IPS-18c (cell line): ENCODE measurements at regions not wholly inside any gene's neighbourhood (a gene's known extent, or its start where the extent isn't known, plus 50 kb on each side); places are given as distances from the start of the nearest gene placed in this dataset.
"Not testable (repeated sequence)": the region's sequence is repeated elsewhere in the genome, so short reads cannot be mapped to it uniquely, and the experiment has no call there.

ENCODE experiments used
- H3K4me3 ChIP-seq: 2 replicates; pipeline ENCODE4 v1.7.0; 2013; ENCODE audit warnings: low read depth, mild to moderate bottlenecking, low read length, moderate library complexity; ENCODE audit not compliant: insufficient read depth
- H3K9me3 ChIP-seq: one replicate; pipeline ENCODE4 v1.6.1; 2013; ENCODE audit warnings: mild to moderate bottlenecking, low read length, moderate library complexity; ENCODE audit not compliant: control insufficient read depth, insufficient read depth

DNA sequence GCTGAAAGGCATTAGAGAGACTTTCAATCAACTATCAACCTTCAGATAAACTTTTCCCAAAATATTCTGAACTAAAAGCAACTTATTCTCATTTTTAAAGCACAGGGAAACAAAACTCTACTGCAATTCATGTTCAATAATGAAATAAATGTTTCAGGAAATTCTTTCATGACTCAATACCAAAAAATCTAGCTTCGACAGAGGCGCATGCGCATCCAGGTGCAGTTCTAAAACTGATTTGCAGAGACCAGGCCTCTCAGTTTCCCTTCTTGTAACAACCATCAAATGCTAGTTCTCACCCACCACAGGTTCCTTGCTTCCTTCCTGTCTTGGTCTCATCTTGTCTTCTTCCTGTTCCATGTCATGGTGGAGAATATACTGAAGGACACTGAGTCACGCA lies 55.3 kb upstream of the NRBF2 start:
- no peaks in the 10 kb centered on the region for H3K9me3 ChIP-seq
- H3K4me3 ChIP-seq: no peak overlapping the region

DNA sequence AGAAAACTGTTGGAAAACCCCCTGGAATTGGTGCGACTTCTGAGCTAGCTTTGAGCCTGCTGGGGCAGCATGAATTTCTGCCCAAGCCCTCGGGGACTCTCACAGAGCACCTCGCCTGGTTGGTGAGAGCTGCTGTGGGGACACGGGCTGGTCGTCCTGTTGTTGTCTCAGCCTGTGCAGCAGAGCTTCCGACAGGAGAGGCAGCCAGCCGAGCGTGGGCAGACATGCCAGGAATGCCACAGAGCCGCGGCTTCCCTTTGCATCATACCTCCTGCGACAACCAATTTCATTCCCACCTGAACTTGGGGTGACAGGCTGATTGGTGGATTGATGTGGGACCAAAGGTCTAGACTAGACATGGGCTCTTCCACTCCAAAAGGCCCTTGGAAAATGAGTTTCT lies 60.2 kb upstream of the NRBF2 start:
- no peak overlapping the region for H3K4me3 ChIP-seq

DNA sequence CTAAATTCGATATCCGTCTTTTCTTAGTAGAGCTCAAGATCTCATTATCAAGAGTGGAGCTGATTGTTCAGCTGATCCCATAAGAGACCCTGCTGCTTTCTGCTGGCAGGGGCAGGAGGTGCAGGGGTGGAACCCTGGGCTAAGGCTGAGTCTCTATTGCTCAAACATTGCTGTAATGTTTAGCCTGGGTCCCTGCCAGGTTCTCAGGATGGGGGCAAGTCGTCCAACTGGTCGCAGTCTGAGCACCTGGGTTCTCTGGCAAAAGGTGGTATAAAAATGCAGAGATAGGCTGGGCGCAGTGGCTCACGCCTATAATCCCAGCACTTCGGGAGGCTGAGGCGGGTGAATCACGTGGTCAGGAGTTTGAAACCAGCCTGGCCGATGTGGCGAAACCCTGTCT lies 62.0 kb upstream of the NRBF2 start:
- no peak overlapping the region for H3K4me3 ChIP-seq
- no peaks in the 10 kb centered on the region for H3K9me3 ChIP-seq

More for the DNA sequence above, 60.2 kb upstream of the NRBF2 start:
- no peaks in the 10 kb centered on the region for H3K9me3 ChIP-seq

DNA sequence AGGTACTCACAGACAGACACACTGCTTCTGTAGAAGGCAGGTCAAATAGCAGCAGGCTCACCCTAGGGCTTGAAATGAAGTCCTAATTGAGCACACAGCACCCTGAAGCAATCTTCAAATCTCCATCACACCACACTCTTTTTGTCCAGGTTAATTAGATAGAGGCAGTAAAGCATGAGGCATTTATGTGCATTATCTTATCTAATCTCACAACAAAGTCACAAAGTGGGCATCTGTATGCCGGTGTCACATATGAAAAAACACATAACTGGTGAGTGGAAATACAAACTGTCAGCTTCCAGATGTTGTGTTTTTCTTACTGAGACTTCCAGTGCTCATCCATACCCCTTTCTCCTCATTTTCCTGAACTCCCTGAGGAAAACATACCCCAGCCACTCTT lies 63.8 kb upstream of the NRBF2 start:
- no peak overlapping the region for H3K4me3 ChIP-seq
- no peaks in the 10 kb centered on the region for H3K9me3 ChIP-seq

DNA sequence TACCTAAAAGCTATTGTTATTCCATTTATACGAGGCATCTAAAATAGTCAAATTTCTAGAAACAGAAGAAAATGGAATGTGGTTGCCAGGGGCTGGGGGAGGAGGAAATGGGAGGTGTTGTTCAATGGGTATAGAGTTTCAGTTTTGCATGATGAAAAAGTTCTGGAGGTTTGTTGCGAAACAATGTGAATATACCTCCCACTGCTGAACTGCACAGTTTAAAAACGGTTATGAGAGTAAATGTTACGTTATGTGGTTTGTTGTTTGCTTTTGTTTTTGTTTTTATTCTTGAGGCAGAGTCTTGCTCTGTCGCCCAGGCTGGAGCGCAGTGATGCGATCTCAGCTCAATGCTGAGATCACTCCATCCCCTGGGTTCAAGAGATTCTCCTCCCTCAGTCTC lies 64.9 kb upstream of the NRBF2 start:
- Histone ChIP-seq H3K4me3 (no peak overlapping the region), H3K9me3 (no peaks in the 10 kb centered on the region)

DNA sequence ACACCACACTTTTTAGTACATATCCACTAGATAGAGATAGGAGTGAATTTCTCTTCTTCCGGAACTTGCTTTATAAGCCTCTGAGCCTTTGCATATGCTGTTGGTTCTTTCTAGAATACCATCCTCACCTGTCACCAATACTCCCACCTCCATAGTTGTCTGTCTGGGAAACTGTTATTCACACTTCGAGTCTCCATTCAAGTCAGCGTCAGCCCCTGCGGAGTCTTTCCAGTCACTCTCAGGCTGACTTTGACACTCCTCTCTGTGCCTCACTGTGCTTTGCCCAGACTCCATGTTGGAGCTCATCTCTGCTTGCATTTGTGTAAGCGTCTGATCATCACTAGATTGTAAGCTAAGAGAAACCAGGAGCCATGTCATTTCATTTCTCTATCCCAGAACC lies 66.5 kb upstream of the NRBF2 start:
- no peaks in the 10 kb centered on the region for H3K9me3 ChIP-seq
- H3K4me3 ChIP-seq: no peak overlapping the region

DNA sequence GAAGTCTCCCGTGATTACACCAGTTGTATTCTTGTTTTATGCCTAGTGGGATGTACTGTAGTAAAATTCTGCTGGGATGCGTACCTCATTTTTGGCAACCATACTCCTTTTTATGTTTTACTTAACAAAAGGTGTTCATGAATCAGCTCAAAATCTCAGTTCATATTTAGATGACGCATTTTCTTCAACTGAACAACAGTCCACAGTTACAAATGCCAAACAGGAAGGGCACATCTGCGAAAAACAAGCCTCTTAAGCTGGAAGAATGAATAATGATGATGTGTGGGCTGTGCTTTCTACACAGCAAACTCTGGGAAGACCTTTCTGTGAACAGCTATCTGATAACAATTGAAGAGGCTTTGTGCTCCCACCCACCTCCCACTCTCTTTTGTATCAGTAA lies 68.4 kb upstream of the NRBF2 start:
- Histone ChIP-seq H3K4me3 (no peak overlapping the region), H3K9me3 (no peaks in the 10 kb centered on the region)

DNA sequence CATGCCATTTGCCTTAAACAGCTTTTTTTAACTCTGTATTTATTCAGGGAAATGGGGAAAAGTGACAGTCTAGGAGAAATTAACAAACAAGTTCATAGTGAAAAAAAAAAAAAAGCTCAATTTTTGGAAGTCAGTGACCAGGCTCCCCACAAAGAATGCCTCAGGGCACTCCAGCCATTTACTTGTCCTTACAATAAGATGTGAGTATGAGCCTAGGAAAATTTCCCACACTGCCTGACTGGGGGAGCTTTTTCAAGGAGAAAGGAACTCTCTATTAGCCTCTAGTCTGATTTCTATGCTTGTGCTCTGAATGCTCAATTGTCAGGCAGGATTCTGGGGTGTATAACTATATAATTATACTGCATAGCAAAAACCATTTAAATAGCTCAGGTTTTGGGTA lies 74.9 kb upstream of the NRBF2 start:
- Histone ChIP-seq H3K9me3 (no peaks in the 10 kb centered on the region), H3K4me3 (no peak overlapping the region)

DNA sequence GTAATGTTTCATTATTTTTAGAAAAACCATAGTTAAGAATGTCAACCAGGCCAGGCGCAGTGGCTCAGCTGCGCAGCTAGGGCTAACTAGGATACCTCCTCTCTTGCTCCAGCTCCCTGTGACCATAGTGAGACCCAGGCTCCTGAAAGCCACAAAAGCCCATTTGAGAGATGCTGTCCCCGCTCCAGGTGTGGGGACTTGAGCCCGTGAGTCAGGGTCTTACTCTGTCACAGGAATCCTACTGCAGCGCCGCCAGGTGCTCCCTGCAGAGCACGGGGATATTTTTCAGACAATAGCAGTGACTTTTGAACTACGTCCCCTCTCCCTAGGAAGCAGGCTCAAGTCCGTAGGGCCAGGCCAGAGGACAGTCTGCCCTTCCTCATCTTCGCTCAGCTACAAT lies 75.6 kb upstream of the NRBF2 start:
- no peak overlapping the region for H3K4me3 ChIP-seq
- no peaks in the 10 kb centered on the region for H3K9me3 ChIP-seq

DNA sequence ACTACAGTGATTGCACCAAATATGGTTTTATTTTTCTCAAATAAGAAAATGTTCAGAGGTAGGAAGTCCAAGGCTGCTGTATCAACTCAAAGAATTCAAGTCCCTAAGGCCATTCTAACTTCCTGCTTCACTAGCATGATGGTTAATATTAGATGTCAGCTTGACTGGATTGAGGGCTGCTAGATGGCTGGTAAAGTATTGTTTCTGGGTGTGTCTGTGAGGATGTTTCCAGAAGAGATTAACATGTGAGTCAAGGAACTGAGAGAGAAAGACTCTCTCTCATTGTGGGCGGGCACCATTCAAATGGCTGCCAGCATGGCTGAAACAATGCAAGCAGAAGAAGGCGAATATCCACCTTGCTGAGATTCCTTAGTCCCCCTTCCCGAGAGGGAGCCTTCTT lies 77.4 kb upstream of the NRBF2 start:
- Histone ChIP-seq H3K4me3 (no peak overlapping the region), H3K9me3 (no peaks in the 10 kb centered on the region)

DNA sequence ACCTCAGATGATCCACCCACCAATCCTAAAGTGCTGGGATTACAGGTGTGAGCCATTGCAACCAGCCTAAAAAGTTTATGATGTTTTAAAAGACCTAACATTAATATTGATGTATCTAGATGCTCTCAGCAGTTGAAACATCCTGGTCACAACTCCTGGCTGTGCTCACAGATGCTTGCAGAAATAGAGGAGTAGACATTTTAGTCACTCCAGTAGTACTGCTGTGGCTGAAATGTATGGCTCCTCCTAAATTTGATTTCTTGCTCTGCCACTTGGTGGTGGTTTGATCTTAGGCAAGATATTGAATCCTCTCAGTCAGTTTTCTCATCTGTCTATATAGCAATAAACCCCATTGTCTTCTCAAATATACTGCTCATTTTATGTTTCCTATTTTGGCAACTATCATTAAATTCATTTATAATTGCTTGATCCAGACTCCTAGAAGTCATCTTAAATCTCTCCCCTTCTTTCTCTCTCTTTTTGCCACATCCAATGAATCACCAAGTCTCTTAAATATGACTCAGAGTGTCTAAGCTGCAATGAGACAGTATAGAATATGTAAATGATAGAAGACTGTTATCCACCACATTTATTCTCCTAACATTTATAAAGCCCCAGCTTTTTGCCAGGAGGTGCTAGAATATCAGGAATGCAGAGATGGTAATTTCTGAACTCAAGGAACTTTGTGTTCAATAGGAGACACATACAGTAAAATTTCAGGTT lies 78.1 kb upstream of the NRBF2 start:
- H3K9me3 ChIP-seq: no peaks in the 10 kb centered on the region
- no peak overlapping the region for H3K4me3 ChIP-seq

DNA sequence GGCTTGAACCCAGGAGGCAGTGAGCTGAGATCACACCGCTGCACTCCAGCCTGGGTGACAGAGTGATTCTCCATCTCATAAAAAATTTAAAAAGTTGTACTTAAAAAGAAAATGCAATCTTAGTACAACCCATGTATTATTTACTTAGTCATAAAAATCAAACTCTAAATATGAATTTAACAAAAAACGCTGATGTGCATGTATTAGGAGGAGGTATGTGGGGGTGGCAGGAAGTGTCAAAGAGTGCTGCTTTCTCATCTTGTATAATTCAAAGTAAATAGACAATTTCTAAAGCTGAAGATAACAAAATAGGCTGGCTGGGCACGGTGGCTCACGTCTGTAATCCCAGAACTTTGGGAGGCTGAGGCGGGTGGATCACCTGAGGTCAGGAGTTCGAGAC lies 81.0 kb upstream of the NRBF2 start:
- H3K4me3 ChIP-seq: no peak overlapping the region
- H3K9me3 ChIP-seq: no peaks in the 10 kb centered on the region

DNA sequence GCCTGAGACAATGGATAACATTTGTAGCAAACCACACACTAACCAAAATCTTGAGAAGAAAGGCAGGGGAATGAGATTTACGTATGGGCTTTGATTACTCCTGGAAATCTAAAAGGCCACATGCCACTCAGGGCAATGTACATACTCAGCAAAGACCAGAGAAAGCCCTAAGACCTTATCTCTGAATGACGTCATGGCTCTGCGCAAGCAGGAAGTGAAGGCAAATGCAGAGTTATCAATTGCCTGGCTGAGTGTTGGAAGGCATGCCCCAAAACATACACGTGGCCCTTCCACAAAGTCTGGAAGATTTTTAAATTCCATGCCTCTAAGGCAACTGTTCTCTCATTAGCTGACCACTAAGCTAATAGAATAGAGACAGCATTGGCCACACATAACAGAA lies 90.9 kb upstream of the NRBF2 start:
- Histone ChIP-seq H3K9me3 (peaks cover 2% of the 10 kb centered on the region), H3K4me3 (no peak overlapping the region)

DNA sequence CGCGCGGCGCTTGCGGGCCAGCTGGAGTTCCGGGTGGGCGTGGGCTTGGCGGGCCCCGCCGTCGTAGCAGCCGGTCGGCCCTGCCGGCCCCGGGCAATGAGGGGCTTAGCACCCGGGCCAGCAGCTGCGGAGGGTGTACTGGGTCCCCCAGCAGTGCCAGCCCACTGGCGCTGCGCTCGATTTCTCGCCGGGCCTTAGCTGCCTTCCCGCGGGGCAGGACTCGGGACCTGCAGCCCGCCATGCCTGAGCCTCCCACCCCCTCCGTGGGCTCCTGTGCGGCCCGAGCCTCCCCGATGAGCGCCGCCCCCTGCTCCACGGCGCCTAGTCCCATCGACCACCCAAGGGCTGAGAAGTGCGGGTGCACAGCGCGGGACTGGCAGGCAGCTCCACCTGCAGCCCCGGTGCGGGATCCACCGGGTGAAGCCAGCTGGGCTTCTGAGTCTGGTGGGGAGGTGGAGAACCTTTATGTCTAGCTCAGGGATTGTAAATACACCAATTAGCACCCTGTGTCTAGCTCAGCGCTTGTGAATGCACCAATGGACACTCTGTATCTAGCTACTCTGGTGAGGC lies 99.4 kb upstream of the NRBF2 start:
- H3K9me3 ChIP-seq: not testable (repeated sequence)

DNA sequence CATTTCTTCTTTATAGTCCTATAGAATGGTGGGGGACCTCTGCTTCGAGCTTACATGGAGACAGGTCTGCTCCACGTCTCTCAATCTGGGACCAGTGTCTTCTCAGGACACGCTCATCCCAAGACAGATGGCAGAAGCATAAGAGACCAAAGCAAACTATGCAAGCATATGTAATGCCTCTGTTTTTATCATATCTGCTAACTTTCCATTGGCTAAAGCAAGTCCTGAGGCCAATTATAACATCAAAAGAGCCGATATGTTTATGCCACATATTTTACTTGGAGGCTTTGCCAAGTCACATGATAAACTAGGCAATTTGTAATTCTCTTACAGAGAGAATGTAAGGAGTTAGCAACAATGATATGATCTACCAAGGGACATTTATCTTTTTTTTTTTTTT lies 102.6 kb upstream of the NRBF2 start:
- Histone ChIP-seq H3K4me3 (no peak overlapping the region), H3K9me3 (no peaks in the 10 kb centered on the region)

More for the DNA sequence above, 99.4 kb upstream of the NRBF2 start:
- H3K4me3 ChIP-seq: not testable (repeated sequence)

DNA sequence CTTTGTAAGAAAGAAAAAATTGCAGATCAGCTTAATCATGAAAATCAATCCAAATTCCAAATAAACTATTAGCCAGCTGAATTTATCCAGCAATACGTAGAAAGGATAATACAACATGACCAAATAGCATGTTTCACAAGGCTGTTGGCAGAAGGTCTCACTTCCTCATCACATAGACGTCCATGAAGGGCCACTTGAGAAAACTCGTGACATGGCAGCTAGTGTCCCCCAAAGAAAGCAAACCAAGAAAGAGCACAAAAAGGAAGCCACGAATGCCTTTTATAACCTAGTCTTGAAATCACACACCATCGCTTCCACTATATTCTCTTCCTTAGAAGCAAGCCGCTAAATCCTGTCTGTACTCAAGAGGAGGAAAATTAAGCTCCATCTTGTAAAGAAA lies 105.6 kb upstream of the NRBF2 start:
- no peak overlapping the region for H3K4me3 ChIP-seq
- no peaks in the 10 kb centered on the region for H3K9me3 ChIP-seq

DNA sequence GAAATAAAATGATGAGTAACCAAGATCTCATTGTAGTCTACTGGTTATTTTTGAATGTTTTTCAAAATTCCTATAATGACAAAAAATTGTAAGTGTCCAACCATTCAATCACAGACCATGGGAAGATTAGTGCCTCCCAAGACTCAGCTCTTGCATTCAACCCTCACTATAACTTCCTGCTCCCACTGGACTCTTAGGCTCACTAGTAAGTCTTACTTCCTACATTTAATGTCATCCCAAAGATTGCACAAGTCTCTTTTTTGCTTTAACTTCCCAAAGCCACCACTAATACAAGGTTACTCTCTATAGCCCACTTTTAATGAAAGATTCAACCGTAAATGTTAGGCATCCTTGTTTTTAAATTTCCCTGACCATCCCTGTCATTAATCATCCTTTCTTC lies 111.9 kb upstream of the NRBF2 start:
- Histone ChIP-seq H3K4me3 (no peak overlapping the region), H3K9me3 (no peaks in the 10 kb centered on the region)

DNA sequence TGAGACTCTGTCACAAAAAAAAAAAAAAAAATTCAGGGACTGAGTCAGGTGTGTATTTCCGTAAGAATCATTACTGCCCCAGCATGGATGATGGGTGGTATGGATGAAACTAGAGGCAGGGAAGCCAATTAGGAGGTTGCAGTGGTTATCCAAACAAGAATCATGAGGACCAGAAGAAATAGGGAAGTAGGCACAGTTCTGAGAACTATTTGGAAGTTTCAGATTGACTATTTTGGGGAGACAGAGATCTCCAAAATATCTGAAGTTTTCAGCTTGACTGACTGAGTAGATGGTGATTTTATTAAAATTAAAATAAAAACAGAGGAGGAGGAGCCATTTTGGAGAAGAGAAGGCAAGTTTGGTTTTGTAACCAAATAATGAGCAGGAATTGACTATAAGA lies 119.4 kb upstream of the NRBF2 start:
- Histone ChIP-seq H3K4me3 (no peak overlapping the region), H3K9me3 (no peaks in the 10 kb centered on the region)

DNA sequence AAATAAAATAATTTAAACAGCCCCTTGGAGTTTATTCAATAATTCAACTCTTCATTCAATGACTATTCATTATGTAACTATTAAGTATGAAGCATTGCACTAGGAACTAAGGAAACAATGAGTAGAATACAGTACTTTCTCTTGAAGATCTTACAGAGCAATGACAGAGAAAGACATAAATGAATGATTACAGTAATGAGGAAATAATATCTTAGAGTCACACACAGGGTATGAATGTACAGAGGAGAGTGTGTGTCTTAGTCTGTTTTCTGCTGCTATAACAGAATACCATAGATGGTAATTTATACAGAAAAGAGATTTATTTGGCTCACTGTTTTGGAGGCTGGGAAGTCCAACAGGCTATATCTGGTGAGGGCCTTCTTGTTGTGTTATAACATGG lies 120.5 kb upstream of the NRBF2 start:
- no peak overlapping the region for H3K4me3 ChIP-seq
- H3K9me3 ChIP-seq: no peaks in the 10 kb centered on the region
